ENCODE measurements at regions not wholly inside any gene's neighbourhood (a gene's known extent, or its start where the extent isn't known, plus 50 kb on each side); places are given as distances from the start of the nearest gene placed in this dataset.

- Histone ChIP-seq H3K27me3 (ENCODE audit: insufficient read depth, low read length) (no peaks in the 10 kb centered on the region), H3F3A (ENCODE audit: insufficient read depth, low read length) (no peaks in the 10 kb centered on the region), H3K9me3 (ENCODE audit: low read length) (no peaks in the 10 kb centered on the region), H3K4me3 (ENCODE audit: low read depth, low read length, poor library complexity, severe bottlenecking) (no peak overlapping the region), H2AFZ (ENCODE audit: low read length) (no peak overlapping the region), H3K36me3 (ENCODE audit: insufficient read depth, low read length) (no peaks in the 10 kb centered on the region), H3K4me1 (ENCODE audit: insufficient read depth, low read length, severe bottlenecking) (no peaks in the 10 kb centered on the region), H3K9me2 (ENCODE audit: low read depth, low read length) (no peaks in the 10 kb centered on the region), H3K79me2 (ENCODE audit: insufficient read depth, low read length) (no peaks in the 10 kb centered on the region), H4K20me1 (ENCODE audit: insufficient read depth, low read length) (no peaks in the 10 kb centered on the region), H3K27ac (ENCODE audit: low read depth, low read length, poor library complexity, severe bottlenecking) (no peak overlapping the region), H3K9ac (ENCODE audit: low read length) (no peak overlapping the region), H3K4me2 (ENCODE audit: low read length) (no peak overlapping the region)
- TF ChIP-seq, protein P1, sequence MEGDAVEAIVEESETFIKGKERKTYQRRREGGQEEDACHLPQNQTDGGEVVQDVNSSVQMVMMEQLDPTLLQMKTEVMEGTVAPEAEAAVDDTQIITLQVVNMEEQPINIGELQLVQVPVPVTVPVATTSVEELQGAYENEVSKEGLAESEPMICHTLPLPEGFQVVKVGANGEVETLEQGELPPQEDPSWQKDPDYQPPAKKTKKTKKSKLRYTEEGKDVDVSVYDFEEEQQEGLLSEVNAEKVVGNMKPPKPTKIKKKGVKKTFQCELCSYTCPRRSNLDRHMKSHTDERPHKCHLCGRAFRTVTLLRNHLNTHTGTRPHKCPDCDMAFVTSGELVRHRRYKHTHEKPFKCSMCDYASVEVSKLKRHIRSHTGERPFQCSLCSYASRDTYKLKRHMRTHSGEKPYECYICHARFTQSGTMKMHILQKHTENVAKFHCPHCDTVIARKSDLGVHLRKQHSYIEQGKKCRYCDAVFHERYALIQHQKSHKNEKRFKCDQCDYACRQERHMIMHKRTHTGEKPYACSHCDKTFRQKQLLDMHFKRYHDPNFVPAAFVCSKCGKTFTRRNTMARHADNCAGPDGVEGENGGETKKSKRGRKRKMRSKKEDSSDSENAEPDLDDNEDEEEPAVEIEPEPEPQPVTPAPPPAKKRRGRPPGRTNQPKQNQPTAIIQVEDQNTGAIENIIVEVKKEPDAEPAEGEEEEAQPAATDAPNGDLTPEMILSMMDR (IDR thresholded peaks at IDR 0.05; ENCODE audit: low read length), result no peak
- TF ChIP-seq EZH2 (IDR thresholded peaks at IDR 0.05; ENCODE audit: borderline replicate concordance, low read length), result no peak
These were observed 480.2 kb upstream of the B3GALT2 start for GRCh38 chr1:193666485-193667083.

DNA sequence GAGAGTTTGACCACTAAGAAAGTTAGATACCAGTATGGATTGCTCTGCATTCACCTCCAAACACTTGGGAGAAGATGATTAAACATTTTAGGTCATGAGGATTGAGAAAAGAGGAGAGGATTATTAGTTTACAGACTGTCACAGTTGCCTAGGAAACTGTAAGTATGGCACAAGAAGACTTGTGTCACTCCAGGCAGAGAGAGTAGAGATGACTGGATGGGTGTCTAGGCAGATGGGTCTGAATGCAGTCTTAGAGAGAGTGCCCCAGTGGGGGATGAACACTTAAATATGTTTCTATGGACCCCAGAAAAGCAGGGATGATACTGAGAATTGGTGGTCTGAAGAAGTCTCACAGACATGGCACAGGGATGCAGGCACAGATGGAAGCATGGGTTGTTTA, 477.6 kb upstream of the B3GALT2 start:
- no peak overlapping the region for H2AFZ ChIP-seq (ENCODE audit: low read length)
- no peaks in the 10 kb centered on the region for H3F3A ChIP-seq (ENCODE audit: insufficient read depth, low read length)
- no peak overlapping the region for H3K27ac ChIP-seq (ENCODE audit: low read depth, low read length, poor library complexity, severe bottlenecking)
- no peaks in the 10 kb centered on the region for H3K79me2 ChIP-seq (ENCODE audit: insufficient read depth, low read length)
- H3K4me1 ChIP-seq (ENCODE audit: insufficient read depth, low read length, severe bottlenecking), result no peaks in the 10 kb centered on the region
- no peaks in the 10 kb centered on the region for H3K9me3 ChIP-seq (ENCODE audit: low read length)
- no peaks in the 10 kb centered on the region for H3K9me2 ChIP-seq (ENCODE audit: low read depth, low read length)
- H3K36me3 ChIP-seq (ENCODE audit: insufficient read depth, low read length), result no peaks in the 10 kb centered on the region
- H3K4me3 ChIP-seq (ENCODE audit: low read depth, low read length, poor library complexity, severe bottlenecking), result no peak overlapping the region
- no peak for TF ChIP-seq EZH2 (IDR thresholded peaks at IDR 0.05; ENCODE audit: borderline replicate concordance, low read length)
- TF ChIP-seq, protein P1 (IDR thresholded peaks at IDR 0.05; ENCODE audit: low read length), result no peak
- H3K9ac ChIP-seq (ENCODE audit: low read length), result no peak overlapping the region
- no peaks in the 10 kb centered on the region for H4K20me1 ChIP-seq (ENCODE audit: insufficient read depth, low read length)
- H3K27me3 ChIP-seq (ENCODE audit: insufficient read depth, low read length), result no peaks in the 10 kb centered on the region
- no peak overlapping the region for H3K4me2 ChIP-seq (ENCODE audit: low read length)

DNA sequence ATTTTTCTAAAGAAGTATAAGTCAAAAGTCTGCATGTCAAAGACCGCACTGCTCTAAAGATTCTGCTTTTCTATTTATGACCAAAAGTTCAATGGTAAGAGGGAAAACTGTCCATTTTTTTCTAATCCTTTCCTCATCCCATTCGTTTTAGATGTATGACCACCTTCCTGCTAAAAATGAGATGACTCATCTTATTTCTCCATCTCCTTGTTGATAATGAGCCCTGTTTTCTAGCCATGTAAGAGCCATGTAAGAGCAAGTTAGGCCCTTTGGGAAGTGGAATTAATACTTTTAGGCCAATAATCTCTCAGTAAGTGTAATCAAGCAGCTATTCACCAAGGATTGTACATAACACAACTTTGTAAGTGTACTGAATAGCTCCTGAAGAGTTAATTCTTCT, 475.6 kb upstream of the B3GALT2 start:
- H3K27me3 ChIP-seq (ENCODE audit: insufficient read depth, low read length), result no peaks in the 10 kb centered on the region
- H4K20me1 ChIP-seq (ENCODE audit: insufficient read depth, low read length), result no peaks in the 10 kb centered on the region
- no peak overlapping the region for H2AFZ ChIP-seq (ENCODE audit: low read length)
- H3K4me3 ChIP-seq (ENCODE audit: low read depth, low read length, poor library complexity, severe bottlenecking), result no peak overlapping the region
- H3F3A ChIP-seq (ENCODE audit: insufficient read depth, low read length), result no peaks in the 10 kb centered on the region
- TF ChIP-seq EZH2 (IDR thresholded peaks at IDR 0.05; ENCODE audit: borderline replicate concordance, low read length), result no peak
- TF ChIP-seq, protein P1 (IDR thresholded peaks at IDR 0.05; ENCODE audit: low read length), result no peak
- no peaks in the 10 kb centered on the region for H3K4me1 ChIP-seq (ENCODE audit: insufficient read depth, low read length, severe bottlenecking)
- no peaks in the 10 kb centered on the region for H3K9me3 ChIP-seq (ENCODE audit: low read length)
- no peaks in the 10 kb centered on the region for H3K79me2 ChIP-seq (ENCODE audit: insufficient read depth, low read length)
- H3K9me2 ChIP-seq (ENCODE audit: low read depth, low read length), result no peaks in the 10 kb centered on the region
- H3K27ac ChIP-seq (ENCODE audit: low read depth, low read length, poor library complexity, severe bottlenecking), result no peak overlapping the region
- H3K36me3 ChIP-seq (ENCODE audit: insufficient read depth, low read length), result no peaks in the 10 kb centered on the region
- no peak overlapping the region for H3K4me2 ChIP-seq (ENCODE audit: low read length)
- no peak overlapping the region for H3K9ac ChIP-seq (ENCODE audit: low read length)
